B cell (primary cell): ENCODE measurements at regions not wholly inside any gene's neighbourhood (a gene's known extent, or its start where the extent isn't known, plus 50 kb on each side); places are given as distances from the start of the nearest gene placed in this dataset.

Source experiments
- CTCF ChIP-seq: fragments of 200-600 bp; IDR thresholded peaks from one replicate; pipeline ENCODE4 v1.8.0; 2022; ENCODE audit warnings: antibody characterized with exemption, mild to moderate bottlenecking
- EZH2 ChIP-seq: IDR thresholded peaks from 2 replicates; pipeline ENCODE4 v1.6.1; 2012; ENCODE audit warnings: borderline replicate concordance, low read depth, mild to moderate bottlenecking, moderate library complexity, low read length; ENCODE audit not compliant: insufficient read depth, poor library complexity, severe bottlenecking

GRCh38 chr16:49958448-49958847 is 66.6 kb upstream of the CNEP1R1 start:
- TF ChIP-seq CTCF (no peak), EZH2 (no peak)
